GM21529 (cell line): ENCODE measurements at regions not wholly inside any gene's neighbourhood (a gene's known extent, or its start where the extent isn't known, plus 50 kb on each side); places are given as distances from the start of the nearest gene placed in this dataset.
"Not testable (repeated sequence)": the region's sequence is repeated elsewhere in the genome, so short reads cannot be mapped to it uniquely, and the experiment has no call there.

Experiments used
- ATAC-seq: cut with Tn5 transposase; IDR thresholded peaks from one replicate; pipeline ENCODE4 v1.9.1; 2021; ENCODE audit not compliant: unreplicated experiment

GRCh38 chr22:19660583-19660982, 53.7 kb upstream of the SEPTIN5 start:
- not testable (repeated sequence) for ATAC-seq

- ATAC-seq = no peak
These were observed 53.1 kb upstream of the SEPTIN5 start for GRCh38 chr22:19661156-19661555.

GRCh38 chr22:19662049-19662684, 52.1 kb upstream of the SEPTIN5 start:
- ATAC-seq = not testable (repeated sequence)

GRCh38 chr22:19663286-19663815, 51.0 kb upstream of the SEPTIN5 start:
- no peak for ATAC-seq

- ATAC-seq = no peak
These were observed 50.4 kb upstream of the SEPTIN5 start for GRCh38 chr22:19663821-19664355.

- no peak for ATAC-seq
These were observed 49.9 kb upstream of the SEPTIN5 start for GRCh38 chr22:19664406-19664805.
